ENCODE measurements at regions not wholly inside any gene's neighbourhood (a gene's known extent, or its start where the extent isn't known, plus 50 kb on each side); places are given as distances from the start of the nearest gene placed in this dataset.

DNA sequence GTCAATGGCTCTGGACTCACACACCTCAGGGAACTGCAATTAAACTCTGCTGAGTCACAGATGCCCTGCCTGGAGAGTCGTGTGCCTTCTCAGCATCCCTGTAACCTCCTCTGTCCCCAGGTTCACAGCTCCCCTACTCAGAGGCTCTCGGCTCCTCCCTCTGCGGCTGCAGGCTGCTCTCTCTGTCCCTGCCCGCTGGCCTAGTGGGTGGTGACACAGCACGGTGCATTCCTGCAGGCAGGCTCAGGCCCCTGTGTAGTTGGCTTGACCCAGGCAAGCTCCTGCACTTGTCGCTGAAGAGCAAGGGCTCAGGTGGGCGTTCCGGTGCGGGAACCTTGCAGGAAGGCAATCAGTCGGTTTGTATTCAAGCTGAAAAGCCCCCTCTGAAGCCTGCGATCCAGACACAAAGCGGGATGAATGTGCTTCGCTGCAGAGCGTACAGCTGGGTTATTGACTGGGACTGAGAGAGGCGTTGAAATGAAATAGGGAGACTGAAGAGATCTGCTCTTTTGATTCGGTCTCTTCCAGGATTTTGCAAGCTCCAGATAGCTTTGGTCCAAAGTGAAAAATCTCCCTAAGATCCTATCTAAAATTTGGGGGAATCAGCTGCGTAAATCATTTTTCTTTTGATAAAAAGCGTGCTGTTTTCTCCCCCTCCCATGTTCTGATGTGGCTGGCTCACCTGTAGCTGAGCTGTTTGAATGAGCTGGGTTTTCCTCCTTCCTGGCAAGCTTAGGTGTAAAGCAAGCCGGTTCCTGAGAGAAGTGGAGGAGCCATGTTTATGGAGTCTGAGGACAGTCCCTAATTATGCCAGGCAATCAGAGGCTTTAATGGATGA, 208.7 kb upstream of the PHYHIPL start:
- WGBS (ENCODE audit: missing lambda C conversion rate): 69% methylated on average over 18 of the region's 19 CpGs
- CTCF ChIA-PET: interaction anchor here (0.7 to 1.9 kb wide), 4 partner anchors 10 to 160 kb away, joined by 3 to 9 read pairs (median 4); no protein-coding TSS in a partner anchor
- H3K4me2 ChIP-seq: peak overlapping the region; percentile 54
- ATAC-seq (peak; percentile 80 to 88; a peak in 5 of 6 replicates), DNase-seq (ENCODE audit: low read depth in 1 of 2, low spot score in 1 of 2) (peak; percentile 36 to 43), FAIRE-seq (no peak)
- no peaks in the 10 kb centered on the region for H3K9me3 ChIP-seq
- peak overlapping the region; percentile 35 to 61; a peak in 5 of 6 replicates for H3K27ac ChIP-seq
- H3K4me3 ChIP-seq: no peak overlapping the region
- TF ChIP-seq CHD2 (IDR thresholded peaks at IDR 0.05; ENCODE audit: low read length, partially characterized antibody) (no peak), EHF (CRISPR knock-in tag; IDR thresholded peaks at IDR 0.05) (no peak), ESRRA (IDR thresholded peaks at IDR 0.05; ENCODE audit: borderline replicate concordance, low read length) (no peak), HOXB5 (CRISPR knock-in tag; IDR thresholded peaks at IDR 0.05) (no peak), CHD4 (IDR thresholded peaks at IDR 0.05; ENCODE audit: borderline replicate concordance) (no peak), HDAC2 (IDR thresholded peaks at IDR 0.05) (no peak)
- H3K4me1 ChIP-seq: peaks cover 14% of the 10 kb centered on the region
- POLR2A ChIA-PET: no interaction called here

DNA sequence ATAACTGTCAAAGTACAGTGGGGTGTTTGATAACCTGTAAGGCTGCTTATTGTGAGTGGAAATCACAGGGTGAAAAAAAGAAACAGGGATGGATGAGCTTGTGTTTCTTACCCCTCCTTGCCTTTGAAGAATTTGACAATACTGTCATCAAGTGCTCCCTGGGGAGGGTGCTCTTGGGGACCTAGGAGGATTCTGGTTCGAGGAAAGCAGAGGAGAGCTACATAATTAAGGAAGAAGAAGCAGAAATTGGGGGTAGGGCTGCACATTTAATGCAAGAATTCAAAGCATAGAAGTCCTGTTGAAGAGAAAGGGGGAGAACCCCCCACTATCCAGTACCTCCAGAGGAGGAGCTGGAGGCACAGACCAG, 208.1 kb upstream of the PHYHIPL start:
- ATAC-seq: no peak
- ChIA-PET POLR2A (no interaction called here), CTCF (interaction anchor here (0.7 to 1.9 kb wide), 6 partner anchors 9 to 214 kb away, joined by 3 to 9 read pairs (median 3); no protein-coding TSS in a partner anchor)
- Histone ChIP-seq H3K4me1 (peaks cover 14% of the 10 kb centered on the region), H3K9me3 (no peaks in the 10 kb centered on the region), H3K4me2 (no peak overlapping the region), H3K27ac (peak overlapping the region in 1 of 2 experiments; percentile 61; a peak in 2 of 6 replicates), H3K4me3 (no peak overlapping the region)
- no peak for TF ChIP-seq NR3C1 (IDR thresholded peaks at IDR 0.05)
- no peak for TF ChIP-seq MAZ (IDR thresholded peaks at IDR 0.05; ENCODE audit: borderline replicate concordance, low read depth, low read length)
- no peak for TF ChIP-seq CBX8 (IDR thresholded peaks at IDR 0.05)
- no peak for TF ChIP-seq ZFP36 (IDR thresholded peaks at IDR 0.05; ENCODE audit: borderline replicate concordance, partially characterized antibody)
- no peak for TF ChIP-seq TP53 (CRISPR knock-in tag; IDR thresholded peaks at IDR 0.05)
- TF ChIP-seq, protein P1, sequence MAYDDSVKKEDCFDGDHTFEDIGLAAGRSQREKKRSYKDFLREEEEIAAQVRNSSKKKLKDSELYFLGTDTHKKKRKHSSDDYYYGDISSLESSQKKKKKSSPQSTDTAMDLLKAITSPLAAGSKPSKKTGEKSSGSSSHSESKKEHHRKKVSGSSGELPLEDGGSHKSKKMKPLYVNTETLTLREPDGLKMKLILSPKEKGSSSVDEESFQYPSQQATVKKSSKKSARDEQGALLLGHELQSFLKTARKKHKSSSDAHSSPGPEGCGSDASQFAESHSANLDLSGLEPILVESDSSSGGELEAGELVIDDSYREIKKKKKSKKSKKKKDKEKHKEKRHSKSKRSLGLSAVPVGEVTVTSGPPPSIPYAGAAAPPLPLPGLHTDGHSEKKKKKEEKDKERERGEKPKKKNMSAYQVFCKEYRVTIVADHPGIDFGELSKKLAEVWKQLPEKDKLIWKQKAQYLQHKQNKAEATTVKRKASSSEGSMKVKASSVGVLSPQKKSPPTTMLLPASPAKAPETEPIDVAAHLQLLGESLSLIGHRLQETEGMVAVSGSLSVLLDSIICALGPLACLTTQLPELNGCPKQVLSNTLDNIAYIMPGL (CRISPR knock-in tag; IDR thresholded peaks at IDR 0.05; ENCODE audit: borderline replicate concordance): no peak
- TF ChIP-seq KDM1A (IDR thresholded peaks at IDR 0.05; ENCODE audit: low read depth): no peak
- no peak for TF ChIP-seq BHLHE40 (IDR thresholded peaks at IDR 0.05; ENCODE audit: low read depth, low read length)
- TF ChIP-seq, protein P2, sequence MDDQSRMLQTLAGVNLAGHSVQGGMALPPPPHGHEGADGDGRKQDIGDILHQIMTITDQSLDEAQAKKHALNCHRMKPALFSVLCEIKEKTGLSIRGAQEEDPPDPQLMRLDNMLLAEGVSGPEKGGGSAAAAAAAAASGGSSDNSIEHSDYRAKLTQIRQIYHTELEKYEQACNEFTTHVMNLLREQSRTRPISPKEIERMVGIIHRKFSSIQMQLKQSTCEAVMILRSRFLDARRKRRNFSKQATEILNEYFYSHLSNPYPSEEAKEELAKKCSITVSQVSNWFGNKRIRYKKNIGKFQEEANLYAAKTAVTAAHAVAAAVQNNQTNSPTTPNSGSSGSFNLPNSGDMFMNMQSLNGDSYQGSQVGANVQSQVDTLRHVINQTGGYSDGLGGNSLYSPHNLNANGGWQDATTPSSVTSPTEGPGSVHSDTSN (IDR thresholded peaks at IDR 0.05): no peak
- no peak for TF ChIP-seq POLR2AphosphoS2 (conservative IDR thresholded peaks at IDR 0.05; ENCODE audit: low read length)
- TF ChIP-seq TFCP2L1 (CRISPR knock-in tag; IDR thresholded peaks at IDR 0.05): no peak
- TF ChIP-seq HOXB13 (CRISPR knock-in tag; IDR thresholded peaks at IDR 0.05; ENCODE audit: low read depth): no peak
- TF ChIP-seq FOSB (CRISPR knock-in tag; IDR thresholded peaks at IDR 0.05): no peak
- no peak for TF ChIP-seq RAD21 (conservative IDR thresholded peaks at IDR 0.05 in 1 of 2, IDR thresholded peaks at IDR 0.05 in 1 of 2)
- no peak for TF ChIP-seq HDAC2 (IDR thresholded peaks at IDR 0.05)
- TF ChIP-seq ZC3H11A (IDR thresholded peaks at IDR 0.05): no peak
- TF ChIP-seq PHF8 (IDR thresholded peaks at IDR 0.05; ENCODE audit: borderline replicate concordance, low read depth): no peak
- no peak for TF ChIP-seq HEYL (CRISPR knock-in tag; IDR thresholded peaks at IDR 0.05)
- no peak for TF ChIP-seq HOXA7 (CRISPR knock-in tag; IDR thresholded peaks at IDR 0.05)
- no peak for TF ChIP-seq MAFK (IDR thresholded peaks at IDR 0.05; ENCODE audit: partially characterized antibody)
- no peak for DNase-seq (ENCODE audit: low read depth in 1 of 2, low spot score in 1 of 2)
- WGBS (ENCODE audit: missing lambda C conversion rate): 30% methylated on average over 1 of the region's 1 CpG
- FAIRE-seq: no peak
